MV-4-11 (cell line): ENCODE measurements at regions not wholly inside any gene's neighbourhood (a gene's known extent, or its start where the extent isn't known, plus 50 kb on each side); places are given as distances from the start of the nearest gene placed in this dataset.

ENCODE experiments used
- DNase-seq: peaks from one replicate; lab custom pipeline; 2025; lab: John Stamatoyannopoulos, UW

DNA sequence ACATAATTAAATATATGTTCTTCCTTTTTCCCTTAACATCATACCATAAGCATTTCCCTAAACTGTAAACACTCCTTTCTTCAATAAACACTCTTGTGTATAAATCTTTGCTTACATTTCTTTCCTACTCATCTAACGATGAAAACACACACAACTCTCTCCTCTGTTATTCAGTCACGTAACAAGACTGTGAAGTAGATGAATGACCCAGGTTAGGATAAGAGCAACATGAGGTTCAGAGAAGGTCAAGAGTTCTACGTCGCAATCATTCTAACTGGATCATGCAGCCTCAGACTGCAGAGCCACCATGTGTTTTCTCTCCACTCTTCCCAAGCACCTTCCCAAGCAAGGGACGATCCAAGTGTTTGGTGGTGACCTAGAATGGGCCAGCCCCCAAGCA, 70.5 kb upstream of the SPTLC1 start:
- no peak for DNase-seq

DNA sequence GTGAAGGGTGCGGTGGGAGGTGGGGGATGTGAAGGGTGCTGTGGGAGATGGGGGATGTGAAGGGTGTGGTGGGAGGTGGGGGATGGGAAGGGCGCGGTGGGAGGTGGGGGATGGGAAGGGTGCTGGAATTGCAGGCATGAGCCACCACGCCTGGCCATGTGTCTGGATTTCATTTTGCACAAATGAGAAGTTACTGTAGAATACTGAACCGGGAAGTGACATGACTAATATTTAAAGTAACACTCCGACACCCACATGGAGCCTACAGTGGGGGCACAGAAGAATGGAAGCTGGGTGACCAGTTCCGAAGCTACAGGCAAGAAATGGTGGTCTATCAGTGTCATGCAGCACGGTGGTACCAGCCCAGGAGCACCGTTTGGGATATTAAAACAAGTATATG, 69.9 kb upstream of the SPTLC1 start:
- no peak for DNase-seq

DNA sequence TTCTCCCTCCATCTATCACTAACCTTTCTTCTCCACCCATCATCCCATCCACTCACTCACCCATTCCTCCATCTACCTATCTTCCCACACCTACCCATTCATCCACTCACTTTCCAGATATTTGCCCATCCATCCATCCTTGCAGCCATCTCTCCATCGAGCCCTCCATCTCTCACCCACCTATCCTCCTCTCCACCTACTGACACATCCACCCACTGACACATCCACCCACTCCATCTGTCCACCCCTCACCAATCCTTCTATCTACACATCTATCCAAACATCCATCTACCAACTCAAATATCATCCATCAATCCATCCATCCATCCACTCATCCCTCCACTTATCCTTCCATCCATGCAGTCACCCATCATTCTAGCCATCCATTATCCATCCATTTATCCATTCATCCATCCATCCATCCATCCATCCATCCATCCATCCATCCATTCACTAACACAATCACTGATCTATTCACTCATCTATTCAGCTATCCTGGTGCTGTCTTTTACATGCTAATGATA, 68.9 kb upstream of the SPTLC1 start:
- no peak for DNase-seq

DNA sequence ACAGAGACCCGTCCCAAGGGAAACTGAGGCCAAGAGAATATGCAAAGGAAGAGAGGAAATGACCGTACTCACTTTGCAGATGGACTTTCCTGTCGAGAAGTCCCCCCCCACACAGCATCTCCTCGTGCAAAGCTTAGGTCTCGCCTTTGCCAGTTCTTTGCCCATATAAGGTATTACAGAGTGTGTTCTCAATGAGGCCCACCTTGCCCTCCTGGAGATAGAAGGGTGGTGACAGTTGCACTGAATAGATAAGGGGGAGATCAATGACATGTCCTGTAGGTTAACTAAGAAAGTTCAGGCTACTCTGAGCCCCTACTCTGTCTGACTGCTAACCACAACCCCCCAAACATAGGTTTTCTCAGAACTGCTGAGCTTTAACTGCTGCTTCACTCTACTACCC, 68.2 kb upstream of the SPTLC1 start:
- no peak for DNase-seq

DNA sequence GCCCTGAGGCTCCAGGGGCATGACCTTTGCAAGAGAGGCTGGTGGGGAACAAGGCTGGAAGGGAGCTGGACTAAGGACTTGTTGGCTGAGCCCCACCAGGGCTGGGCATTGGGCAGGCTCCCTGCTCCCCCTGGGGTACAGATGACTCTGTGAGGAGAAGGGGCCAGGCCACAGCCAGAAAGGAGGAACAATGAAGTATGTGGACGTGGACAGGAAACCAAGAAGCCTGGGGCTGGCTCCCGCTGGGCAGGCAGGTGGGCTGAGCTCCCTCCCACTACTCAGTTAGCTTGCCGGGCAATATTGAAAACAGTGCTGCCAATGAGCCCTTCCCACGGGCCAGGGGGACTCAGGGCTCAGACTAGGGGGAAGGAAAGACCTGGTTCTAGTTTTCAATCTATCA, 66.1 kb upstream of the SPTLC1 start:
- DNase-seq: peak; percentile 28

DNA sequence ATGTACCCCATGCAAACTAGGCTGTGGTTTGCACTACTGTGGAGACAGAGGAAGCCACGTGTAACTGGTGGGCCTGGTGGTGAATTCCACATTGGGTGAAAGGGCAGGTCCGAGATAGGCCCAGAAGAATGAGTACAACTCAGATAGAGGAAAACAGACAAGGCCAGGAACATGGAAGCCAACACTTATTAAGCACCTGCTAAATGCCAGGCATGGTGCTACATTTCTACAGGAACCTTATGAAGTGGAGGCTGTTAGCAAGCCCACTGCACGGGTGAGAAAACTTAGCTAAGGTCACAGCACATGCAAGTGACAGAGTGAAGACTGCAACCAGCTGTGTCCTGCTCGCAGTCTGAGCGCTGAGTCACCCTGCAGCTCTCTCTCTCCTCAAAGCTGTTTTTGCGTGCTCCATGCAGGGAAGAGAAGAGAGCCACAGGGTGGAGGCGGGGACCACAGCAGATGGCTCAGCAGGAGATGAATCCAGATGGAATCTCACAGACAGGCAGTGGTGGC, 65.5 kb upstream of the SPTLC1 start:
- peak; percentile 80 for DNase-seq

DNA sequence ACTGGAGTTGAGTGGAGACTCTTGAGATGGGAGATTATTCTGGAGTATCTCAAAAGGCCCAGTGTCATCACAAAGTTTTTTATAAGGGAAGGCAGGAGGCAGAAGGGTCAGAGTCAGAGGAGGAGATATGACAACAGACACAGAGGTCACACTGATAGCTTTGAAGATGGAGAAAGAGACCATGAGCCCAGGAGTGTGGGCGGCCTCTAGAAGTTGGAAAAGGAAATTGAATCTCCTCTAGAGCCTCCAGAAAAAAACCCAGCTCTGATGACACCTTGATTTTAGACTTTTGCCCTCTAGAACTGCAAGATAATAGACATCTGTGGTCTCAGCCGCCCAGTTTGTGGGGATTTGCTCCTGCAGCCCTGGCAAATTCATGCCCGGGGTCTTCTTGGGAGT, 64.8 kb upstream of the SPTLC1 start:
- DNase-seq: no peak

DNA sequence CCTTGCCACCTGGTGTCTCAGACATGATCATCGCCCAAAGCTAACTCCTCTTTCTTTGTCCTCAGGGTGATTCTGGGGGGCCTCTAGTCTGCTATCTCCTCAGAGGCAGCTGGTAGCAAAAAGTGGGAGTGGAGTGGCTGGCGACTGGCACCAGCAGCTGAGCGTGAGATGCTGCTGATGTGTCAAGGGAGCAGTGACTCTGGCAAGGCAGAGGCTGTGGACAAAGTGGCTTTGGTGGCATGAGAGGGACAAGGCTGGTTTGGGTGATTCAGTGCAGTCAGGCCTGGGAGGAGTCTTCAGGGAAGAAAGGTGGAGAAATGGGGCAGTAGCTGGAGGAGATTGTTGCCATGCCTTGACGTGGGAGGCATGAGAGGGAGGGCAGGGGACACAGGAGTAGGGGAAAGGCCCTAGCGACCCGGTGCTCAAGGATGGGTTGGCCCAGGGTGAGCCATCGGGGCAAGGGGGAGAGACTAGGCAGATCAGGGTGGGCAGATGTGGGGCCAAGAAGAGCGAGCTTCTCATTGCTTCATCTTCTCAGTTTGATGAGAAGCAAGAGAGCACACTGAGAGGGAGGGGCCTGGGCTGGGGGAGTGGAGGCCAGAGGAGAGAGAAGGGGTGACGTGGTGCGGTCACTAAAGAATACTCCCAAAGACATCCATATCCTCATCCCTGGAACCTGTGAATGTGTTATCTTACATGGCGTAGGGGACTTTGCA, 64.2 kb upstream of the SPTLC1 start:
- DNase-seq: no peak

DNA sequence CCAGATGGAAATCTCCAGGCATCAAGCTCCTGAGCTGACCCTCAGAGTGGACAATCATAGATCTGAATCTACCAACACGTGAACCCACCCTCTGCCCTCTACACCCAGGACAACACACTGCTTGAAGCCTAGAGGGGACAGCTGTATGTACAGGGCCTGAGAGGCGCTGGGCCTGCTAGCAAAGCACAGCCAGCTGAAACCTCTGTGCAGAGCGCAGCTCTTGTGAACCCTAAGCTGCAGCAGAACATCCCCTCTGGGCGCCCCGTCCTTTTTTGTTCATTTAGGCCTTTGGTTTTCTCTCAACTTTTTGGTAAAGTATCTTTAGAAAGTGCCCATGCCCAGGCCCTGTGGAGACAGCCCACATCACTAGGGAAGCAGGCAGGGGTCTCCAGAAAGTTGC, 62.4 kb upstream of the SPTLC1 start:
- DNase-seq: no peak

DNA sequence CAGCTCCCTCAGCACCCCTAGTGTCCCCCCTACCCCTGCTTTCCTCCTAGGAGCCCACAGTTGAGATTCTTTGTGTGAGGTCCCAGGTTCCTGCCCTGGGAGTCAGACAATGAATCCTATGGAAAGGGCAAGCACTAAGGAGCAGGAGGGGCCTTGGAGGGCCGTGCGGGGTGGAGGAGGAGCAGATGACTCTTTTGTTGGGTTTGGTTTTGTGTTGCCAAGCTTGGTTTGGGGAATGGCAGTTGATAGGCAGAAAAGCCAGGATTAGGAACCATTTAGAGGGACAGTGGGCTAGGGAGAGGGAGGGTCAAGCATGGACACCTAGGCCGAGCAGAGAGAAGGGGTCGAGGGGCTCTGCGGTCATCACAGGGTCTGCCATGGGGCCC, 61.6 kb upstream of the SPTLC1 start:
- no peak for DNase-seq

DNA sequence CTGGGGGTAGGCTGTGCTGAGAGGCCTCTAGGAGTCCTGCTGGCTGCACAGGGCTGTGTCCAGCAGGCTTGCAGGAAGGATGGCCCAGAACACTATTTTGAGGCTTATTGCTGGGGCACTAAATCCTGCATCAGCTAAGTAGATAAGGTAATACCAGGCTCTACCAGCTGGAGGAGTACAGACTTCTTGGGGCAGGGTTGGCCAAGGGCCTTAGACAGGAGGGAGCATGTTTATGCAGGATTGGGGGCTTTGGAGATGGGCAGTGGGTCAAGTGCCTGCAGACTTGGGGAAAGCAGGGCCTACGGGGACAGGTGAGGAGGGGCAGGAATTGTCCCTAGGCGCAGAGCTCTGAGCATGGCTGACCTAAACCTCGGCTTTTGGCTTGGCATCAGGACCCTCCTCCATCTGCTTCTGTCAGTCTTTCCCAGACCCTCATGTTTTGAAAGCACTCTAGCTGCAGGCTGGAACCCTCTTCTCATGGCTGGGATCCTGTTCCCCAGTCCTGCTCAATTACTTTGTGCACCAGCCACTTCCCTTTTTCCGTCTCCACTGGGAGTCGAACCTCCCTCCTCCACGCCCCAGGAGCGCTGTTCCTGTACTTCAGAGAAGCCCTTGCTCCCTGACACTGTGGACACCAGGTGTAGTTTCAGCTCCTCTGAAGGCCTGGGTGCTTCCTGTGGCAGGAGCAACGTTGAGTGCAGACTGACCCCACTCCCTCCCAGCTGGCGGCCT, 61.0 kb upstream of the SPTLC1 start:
- DNase-seq: peak; percentile 48

DNA sequence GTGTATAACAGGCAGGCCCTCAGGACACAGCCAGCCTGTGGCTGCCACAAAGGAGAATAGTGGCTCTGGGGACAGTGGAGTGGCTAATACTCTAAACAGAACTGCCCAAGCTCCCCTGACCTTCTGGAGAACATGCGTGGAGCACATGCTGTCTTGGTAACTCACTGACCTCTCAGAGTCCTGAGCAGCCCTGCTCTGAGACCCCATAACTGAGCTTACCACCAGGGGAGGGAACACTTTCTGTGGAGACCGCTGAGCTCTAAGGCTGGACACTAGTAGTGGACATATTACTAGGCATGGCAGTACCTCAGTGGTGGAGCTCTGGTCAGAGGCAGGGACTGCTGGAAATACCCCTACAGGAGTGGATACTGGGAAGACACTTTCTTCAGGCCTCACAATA, 60.2 kb upstream of the SPTLC1 start:
- DNase-seq: no peak

DNA sequence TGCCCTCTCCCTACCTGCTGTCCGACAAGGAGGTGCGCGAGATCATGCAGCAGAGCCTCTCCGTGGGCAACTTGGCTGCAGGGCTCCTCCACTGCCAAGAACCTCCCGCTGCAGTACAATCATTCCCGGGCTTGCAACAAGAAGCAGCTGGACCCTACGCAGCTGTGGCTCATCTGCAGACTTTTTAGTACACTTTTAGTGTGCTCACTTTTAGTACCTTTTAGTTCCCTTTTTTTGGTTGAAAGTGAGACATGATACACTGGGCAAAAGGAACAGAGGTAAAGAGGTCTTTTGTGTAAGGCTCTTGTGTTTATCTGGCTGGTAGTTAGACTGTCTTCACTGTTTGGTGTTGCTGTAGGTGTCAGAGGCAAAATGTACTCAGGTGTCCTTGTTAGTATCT, 58.1 kb upstream of the SPTLC1 start:
- peak; percentile 7 for DNase-seq

DNA sequence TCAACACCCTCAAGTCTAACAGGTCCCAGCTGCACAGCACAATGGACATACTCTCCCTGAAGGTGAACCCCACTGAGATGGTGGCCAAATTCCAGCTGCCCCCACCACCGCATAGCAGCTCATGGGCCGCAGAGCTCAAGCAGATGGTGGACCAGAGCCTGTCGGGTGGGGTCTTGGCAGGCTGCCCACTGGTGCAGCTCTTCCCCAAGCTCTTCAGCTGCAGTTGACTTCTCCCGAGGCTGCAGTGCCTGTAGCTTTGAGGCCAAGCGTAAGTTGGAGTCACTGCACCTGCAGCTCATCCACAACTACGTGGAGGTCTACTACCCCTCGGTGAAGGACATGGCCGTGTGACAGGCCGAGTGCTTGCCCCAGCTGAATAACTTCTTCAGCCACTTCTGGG, 56.6 kb upstream of the SPTLC1 start:
- no peak for DNase-seq

DNA sequence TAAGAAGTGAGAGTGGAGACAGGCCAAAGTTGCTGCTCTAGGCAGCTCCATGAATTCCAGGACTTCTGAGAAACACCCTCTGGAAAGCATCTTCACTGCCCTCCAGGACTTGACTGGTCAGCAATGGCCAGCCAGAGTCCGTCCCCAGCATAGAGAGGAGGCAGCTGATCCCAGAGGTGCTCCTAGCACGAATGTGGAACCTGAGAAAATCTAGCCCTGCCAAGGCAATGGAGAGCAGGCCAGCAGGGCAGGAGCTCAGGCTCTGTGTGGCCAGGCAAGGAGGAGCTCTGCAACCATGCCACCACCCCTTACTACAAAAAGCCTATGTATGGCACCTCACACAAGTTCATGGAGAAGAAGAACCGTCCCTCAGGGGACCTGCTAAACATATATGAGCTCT, 56.1 kb upstream of the SPTLC1 start:
- DNase-seq: no peak

DNA sequence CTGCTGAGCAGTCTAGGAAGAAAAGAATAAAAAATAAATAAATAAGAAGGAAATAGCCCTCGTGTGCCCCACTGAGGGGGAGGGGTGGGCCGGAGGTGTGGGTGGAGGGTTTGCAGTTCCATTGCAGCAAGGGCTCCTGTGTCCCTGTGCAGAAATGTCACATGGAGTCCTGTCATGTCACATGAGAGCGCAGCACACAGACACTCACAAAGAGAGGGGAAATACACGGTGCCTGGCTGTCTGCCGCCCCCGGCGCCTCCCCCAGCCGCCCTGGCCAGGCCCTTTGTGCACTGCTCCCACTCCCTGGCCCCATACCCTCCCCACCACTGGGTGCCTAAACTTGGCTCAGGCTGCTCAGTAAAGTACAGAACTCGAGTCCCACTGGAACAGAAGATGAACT, 55.6 kb upstream of the SPTLC1 start:
- no peak for DNase-seq

DNA sequence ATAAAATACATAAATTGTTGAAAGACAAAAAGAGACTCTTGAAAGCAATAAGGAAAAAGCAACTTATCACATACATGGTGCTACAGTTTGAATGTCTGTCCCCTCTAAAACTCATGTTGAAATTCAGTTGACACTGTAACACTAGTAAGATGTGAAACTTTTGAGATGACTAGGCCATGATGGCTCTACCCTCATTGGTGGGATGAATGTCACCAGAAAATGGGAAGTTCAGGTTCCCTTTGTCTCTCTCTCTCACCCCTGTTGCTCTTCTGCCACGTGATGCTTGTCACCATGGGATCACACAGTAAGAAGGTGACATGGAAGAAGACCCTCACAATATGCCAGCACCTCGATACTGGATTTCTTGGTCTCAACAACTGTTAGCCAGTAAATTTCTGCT, 50.3 kb upstream of the SPTLC1 start:
- peak; percentile 90 for DNase-seq
